ENCODE measurements at regions not wholly inside any gene's neighbourhood (a gene's known extent, or its start where the extent isn't known, plus 50 kb on each side); places are given as distances from the start of the nearest gene placed in this dataset.

DNA sequence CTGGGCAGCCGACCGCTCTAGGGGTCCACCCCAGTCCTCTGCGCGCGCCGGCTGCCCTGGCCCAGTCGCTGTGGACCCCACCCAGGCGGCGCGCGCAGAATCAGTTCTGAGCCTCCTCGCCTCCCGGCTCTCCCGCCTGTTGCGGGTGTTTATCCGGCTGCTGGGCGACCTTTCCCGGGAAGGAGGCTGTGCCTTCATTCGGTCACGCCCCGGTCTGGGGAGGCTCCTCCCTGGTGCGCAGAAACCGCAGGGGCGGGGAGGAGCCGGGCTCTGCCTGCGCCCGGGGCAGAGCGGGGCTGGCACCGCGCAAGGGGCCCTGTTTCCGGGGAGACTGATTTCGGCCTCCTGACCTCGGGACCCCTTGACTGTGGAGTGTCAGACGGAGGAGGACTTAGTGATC is 80.8 kb upstream of the EYS start:
- DNase-seq (ENCODE audit: extremely low read depth in 1 of 4, low spot score in 3 of 4) (peak in 2 of 4 experiments; percentile 2 to 9), FAIRE-seq (no peak), ATAC-seq (no peak; the same call in 2 of the 3 replicates)
- BruUV-seq (replicated peaks), result no TSS peak
- H3K9ac ChIP-seq (ENCODE audit: insufficient read depth in 1 of 2, low read depth in 2 of 2, low read length in 2 of 2), result no peak overlapping the region
- intact Hi-C loops (cut with micrococcal nuclease) (no loop called here), in situ Hi-C loops (cut with MboI) (no loop called here)
- H3K27me3 ChIP-seq (ENCODE audit: control insufficient read depth in 2 of 2, insufficient read depth in 2 of 2, low read length in 2 of 2), result no peaks in the 10 kb centered on the region
- H3K4me1 ChIP-seq (replicated peaks in 1 of 2; ENCODE audit: control insufficient read depth in 2 of 2, insufficient read depth in 2 of 2, low read length in 2 of 2), result 0 out of 5 replicates have a peak, but pooled peaks cover 0 to 4% of the 10 kb centered on the region in 2 experiments
- H3K79me2 ChIP-seq (ENCODE audit: control insufficient read depth, insufficient read depth, low read length), result no peaks in the 10 kb centered on the region
- H3K27ac ChIP-seq (ENCODE audit: extremely low read depth, low read depth, low read length), result no peak overlapping the region
- no peak overlapping the region for H3K4me2 ChIP-seq (ENCODE audit: insufficient read depth, low read length)
- TF ChIP-seq NRF1 (conservative IDR thresholded peaks at IDR 0.05 in 1 of 2, IDR thresholded peaks at IDR 0.05 in 1 of 2), result peak; percentile 40 to 51; a peak in 3 of 4 replicates
- TF ChIP-seq MTA2 (IDR thresholded peaks at IDR 0.05; ENCODE audit: low read depth), result no peak
- TF ChIP-seq MBD2 (IDR thresholded peaks at IDR 0.05; ENCODE audit: borderline replicate concordance, low read depth), result no peak
- TF ChIP-seq ZNF644 (tag; IDR thresholded peaks at IDR 0.05; ENCODE audit: low read depth), result no peak
- TF ChIP-seq ZNF311 (CRISPR knock-in tag; IDR thresholded peaks at IDR 0.05), result no peak
- 0 out of 2 replicates have a peak, but pooled peaks cover 3% of the 10 kb centered on the region for H3K9me3 ChIP-seq (replicated peaks; ENCODE audit: control insufficient read depth, insufficient read depth, low read depth, low read length)
- H4K20me1 ChIP-seq (replicated peaks; ENCODE audit: control insufficient read depth, insufficient read depth, low read length), result no peaks in the 10 kb centered on the region
- POLR2A ChIA-PET, result no interaction called here
- H3K9me1 ChIP-seq (ENCODE audit: control insufficient read depth, insufficient read depth, low read length), result no peaks in the 10 kb centered on the region
- no peak overlapping the region for H3K4me3 ChIP-seq
- CTCF ChIA-PET (ENCODE audit: low intra/inter-chr PET ratio), result no interaction called here
- no peaks in the 10 kb centered on the region for H3K36me3 ChIP-seq (ENCODE audit: control insufficient read depth, insufficient read depth, low read length)
- WGBS (ENCODE audit: insufficient coverage, low coverage, missing lambda C conversion rate), result 27% methylated on average over 14 of the region's 34 CpGs
- no peak overlapping the region for H2AFZ ChIP-seq (ENCODE audit: low read depth, low read length)

DNA sequence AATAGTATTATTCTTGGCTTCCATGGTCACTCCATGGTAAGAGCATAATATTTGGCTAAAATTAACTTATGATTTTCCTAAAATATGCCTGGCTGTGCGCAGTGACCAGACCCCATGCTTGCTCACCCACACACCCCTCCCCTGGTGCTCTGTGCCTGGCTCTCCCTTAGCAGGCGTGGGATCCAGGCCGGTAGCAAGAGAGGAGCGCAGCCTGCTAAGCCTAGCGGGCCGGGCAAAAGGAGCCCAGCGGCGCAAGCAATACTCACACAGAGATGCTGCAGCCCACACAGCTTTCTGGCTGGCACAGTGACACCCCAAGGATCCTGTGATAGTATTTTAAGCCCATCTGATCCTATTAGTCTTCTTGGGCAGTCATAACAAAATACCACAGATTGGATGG is 79.8 kb upstream of the EYS start:
- TF ChIP-seq MYC (IDR thresholded peaks at IDR 0.05; ENCODE audit: low read depth, low read length) (no peak), MYC (CRISPR knock-in tag; IDR thresholded peaks at IDR 0.05; ENCODE audit: borderline replicate concordance, low read depth) (no peak)
- BruUV-seq (replicated peaks), result no TSS peak
- Histone ChIP-seq H3K4me3 (no peak overlapping the region), H3K79me2 (ENCODE audit: control insufficient read depth, insufficient read depth, low read length) (no peaks in the 10 kb centered on the region), H3K9me1 (ENCODE audit: control insufficient read depth, insufficient read depth, low read length) (no peaks in the 10 kb centered on the region), H3K36me3 (ENCODE audit: control insufficient read depth, insufficient read depth, low read length) (no peaks in the 10 kb centered on the region), H2AFZ (ENCODE audit: low read depth, low read length) (no peak overlapping the region), H4K20me1 (replicated peaks; ENCODE audit: control insufficient read depth, insufficient read depth, low read length) (no peaks in the 10 kb centered on the region), H3K9ac (ENCODE audit: insufficient read depth in 1 of 2, low read depth in 2 of 2, low read length in 2 of 2) (no peak overlapping the region), H3K27ac (ENCODE audit: extremely low read depth, low read depth, low read length) (no peak overlapping the region), H3K4me2 (ENCODE audit: insufficient read depth, low read length) (no peak overlapping the region), H3K4me1 (replicated peaks in 1 of 2; ENCODE audit: control insufficient read depth in 2 of 2, insufficient read depth in 2 of 2, low read length in 2 of 2) (0 out of 5 replicates have a peak, but pooled peaks cover 0 to 4% of the 10 kb centered on the region in 2 experiments), H3K27me3 (ENCODE audit: control insufficient read depth in 2 of 2, insufficient read depth in 2 of 2, low read length in 2 of 2) (no peaks in the 10 kb centered on the region), H3K9me3 (replicated peaks; ENCODE audit: control insufficient read depth, insufficient read depth, low read depth, low read length) (0 out of 2 replicates have a peak, but pooled peaks cover 3% of the 10 kb centered on the region)
- ATAC-seq (no peak), DNase-seq (ENCODE audit: extremely low read depth in 1 of 4, low spot score in 3 of 4) (no peak), FAIRE-seq (no peak)
- in situ Hi-C loops (cut with MboI), result no loop called here
- POLR2A ChIA-PET, result no interaction called here
- intact Hi-C loops (cut with micrococcal nuclease), result no loop called here
- CTCF ChIA-PET (ENCODE audit: low intra/inter-chr PET ratio), result no interaction called here
- 0% methylated on average over 8 of the region's 8 CpGs for WGBS (ENCODE audit: insufficient coverage, low coverage, missing lambda C conversion rate)

Measured in K562 (cell line).